ENCODE measurements at regions not wholly inside any gene's neighbourhood (a gene's known extent, or its start where the extent isn't known, plus 50 kb on each side); places are given as distances from the start of the nearest gene placed in this dataset.
"Not testable (repeated sequence)": the region's sequence is repeated elsewhere in the genome, so short reads cannot be mapped to it uniquely, and the experiment has no call there.

DNA sequence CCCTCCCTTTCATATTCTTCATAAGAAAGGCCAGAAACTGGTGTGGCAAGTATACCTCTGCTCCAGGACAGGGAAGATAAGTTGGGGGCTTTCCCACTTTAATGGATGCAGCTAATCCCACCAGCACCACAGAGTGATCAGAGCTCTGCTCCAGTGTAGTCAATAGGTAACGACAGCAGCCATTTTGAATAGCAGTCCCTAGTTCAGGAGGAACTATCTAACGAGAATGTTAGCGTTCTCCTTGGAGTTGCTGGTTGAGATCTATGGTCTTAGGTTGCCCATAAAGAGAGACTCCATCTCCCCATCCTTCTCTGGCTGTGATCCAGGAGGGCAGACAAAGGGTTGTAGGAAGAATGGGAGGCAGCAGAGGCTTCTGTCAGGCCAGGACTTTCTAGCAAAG lies 64.0 kb upstream of the CCDC90B start:
- Histone ChIP-seq H3K9me3 (no peaks in the 10 kb centered on the region), H3K36me3 (ENCODE audit: control insufficient read depth in 2 of 2, extremely low read depth in 1 of 2, insufficient read depth in 1 of 2, low read length in 1 of 2) (no peaks in the 10 kb centered on the region), H3K4me1 (ENCODE audit: control insufficient read depth in 1 of 2, extremely low read depth in 1 of 2, insufficient read depth in 2 of 2, low read length in 2 of 2) (no peaks in the 10 kb centered on the region), H3K4me3 (ENCODE audit: control insufficient read depth in 1 of 2, extremely low read depth in 1 of 2, low read length in 1 of 2) (no peak overlapping the region), H3K27me3 (replicated peaks in 1 of 2; ENCODE audit: control insufficient read depth in 2 of 2, extremely low read depth in 1 of 2, insufficient read depth in 2 of 2, low read length in 1 of 2) (no peaks in the 10 kb centered on the region), H3K27ac (ENCODE audit: low read length) (no peak overlapping the region)
- Mint-ChIP-seq H3K4me3 (no peak overlapping the region), H3K27ac (no peak overlapping the region), H3K27me3 (peaks cover 0 to 5% of the 10 kb centered on the region in 2 donors), H3K9me3 (peaks cover 4% of the 10 kb centered on the region in 3 donors), H3K36me3 (no peaks in the 10 kb centered on the region), H3K4me1 (no peaks in the 10 kb centered on the region)
- WGBS (ENCODE audit: insufficient coverage), result no CpG with 5 or more reads among the region's 3 CpGs
- POLR2A ChIA-PET, result no interaction called here
- DNase-seq (no peak), ATAC-seq (replicated peaks in 1 of 4) (no peak)
- CTCF ChIA-PET, result no interaction called here

DNA sequence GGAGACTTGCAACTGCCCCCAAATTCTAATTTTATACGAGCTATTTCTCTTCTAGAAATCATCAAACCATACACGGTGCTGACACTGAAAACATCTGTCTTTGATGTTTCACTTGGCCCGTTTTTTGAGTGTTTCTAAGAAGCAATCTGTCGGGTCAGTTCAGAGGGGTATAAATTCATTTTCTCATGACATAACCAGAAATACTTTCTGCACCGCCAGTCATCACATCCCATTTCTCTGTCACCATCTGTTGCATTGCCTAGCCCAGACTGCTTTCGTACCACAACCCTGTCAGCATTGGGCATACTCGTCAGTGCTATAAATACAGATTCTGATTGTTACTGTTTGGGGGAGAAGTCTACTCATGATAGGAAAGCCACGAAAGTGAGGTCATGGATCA lies 63.1 kb upstream of the CCDC90B start:
- POLR2A ChIA-PET, result no interaction called here
- no peak for ATAC-seq (replicated peaks in 1 of 4)
- no peaks in the 10 kb centered on the region for H3K4me1 ChIP-seq (ENCODE audit: control insufficient read depth in 1 of 2, extremely low read depth in 1 of 2, insufficient read depth in 2 of 2, low read length in 2 of 2)
- no peaks in the 10 kb centered on the region for H3K36me3 ChIP-seq (ENCODE audit: control insufficient read depth in 2 of 2, extremely low read depth in 1 of 2, insufficient read depth in 1 of 2, low read length in 1 of 2)
- no peaks in the 10 kb centered on the region for H3K4me1 Mint-ChIP-seq
- H3K27me3 ChIP-seq (replicated peaks in 1 of 2; ENCODE audit: control insufficient read depth in 2 of 2, extremely low read depth in 1 of 2, insufficient read depth in 2 of 2, low read length in 1 of 2), result no peaks in the 10 kb centered on the region
- H3K9me3 ChIP-seq, result no peaks in the 10 kb centered on the region
- CTCF ChIA-PET, result no interaction called here
- no peak overlapping the region for H3K4me3 ChIP-seq (ENCODE audit: control insufficient read depth in 1 of 2, extremely low read depth in 1 of 2, low read length in 1 of 2)
- H3K4me3 Mint-ChIP-seq, result no peak overlapping the region
- no peak for DNase-seq
- H3K9me3 Mint-ChIP-seq, result peaks cover 4% of the 10 kb centered on the region in 3 donors
- peaks cover 3 to 6% of the 10 kb centered on the region in 2 donors for H3K27me3 Mint-ChIP-seq
- H3K27ac ChIP-seq (ENCODE audit: low read length), result no peak overlapping the region
- H3K27ac Mint-ChIP-seq, result no peak overlapping the region
- no CpG with 5 or more reads among the region's 8 CpGs for WGBS (ENCODE audit: insufficient coverage)
- H3K36me3 Mint-ChIP-seq, result no peaks in the 10 kb centered on the region

DNA sequence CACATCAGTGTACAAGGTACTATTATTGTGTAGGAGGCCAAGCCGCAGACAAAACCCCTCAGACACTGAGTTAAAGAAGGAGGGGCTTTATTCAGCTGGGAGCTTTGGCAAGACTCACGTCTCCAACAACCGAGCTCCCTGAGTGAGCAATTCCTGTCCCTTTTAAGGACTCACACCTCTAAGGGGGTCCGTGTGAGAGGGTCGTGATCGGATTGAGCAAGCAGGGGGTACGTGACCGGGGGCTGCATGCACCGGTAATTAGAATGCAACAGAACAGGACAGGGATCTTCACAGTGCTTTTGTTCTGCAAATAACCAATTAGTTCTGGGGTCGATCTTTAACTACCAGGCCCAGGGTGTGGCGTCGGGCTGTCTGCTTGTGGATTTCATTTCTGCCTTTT lies 60.5 kb upstream of the CCDC90B start:
- DNase-seq, POLR2A ChIA-PET: not testable (repeated sequence)
- 80% methylated on average over 9 of the region's 12 CpGs for WGBS (ENCODE audit: insufficient coverage)

DNA sequence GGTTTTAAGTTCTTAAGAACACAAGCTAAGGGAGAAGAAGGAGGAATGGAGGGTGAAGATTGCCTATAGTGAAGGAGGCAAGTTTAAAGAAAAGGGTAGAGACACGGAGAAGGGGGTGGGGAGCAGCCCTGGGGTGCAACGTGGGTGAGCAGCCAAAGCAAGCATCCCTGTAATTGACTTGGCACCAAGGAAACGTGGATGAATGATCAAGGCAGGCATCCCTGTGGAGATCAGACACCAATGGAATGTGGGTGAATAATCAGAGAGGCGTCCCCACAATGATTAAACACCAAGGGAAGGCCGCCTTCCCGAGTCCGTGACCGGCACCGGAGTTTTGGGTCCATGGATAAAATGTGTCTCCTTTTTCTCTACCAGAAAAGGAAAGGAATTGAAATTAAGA lies 58.4 kb upstream of the CCDC90B start:
- H3K9me3 Mint-ChIP-seq; ATAC-seq (replicated peaks in 1 of 4); H3K27ac ChIP-seq (ENCODE audit: low read length); CTCF ChIA-PET; H3K27ac Mint-ChIP-seq; H3K4me1 Mint-ChIP-seq; H3K9me3 ChIP-seq; H3K36me3 ChIP-seq (ENCODE audit: control insufficient read depth in 2 of 2, extremely low read depth in 1 of 2, insufficient read depth in 1 of 2, low read length in 1 of 2); H3K36me3 Mint-ChIP-seq; H3K4me3 ChIP-seq (ENCODE audit: control insufficient read depth in 1 of 2, extremely low read depth in 1 of 2, low read length in 1 of 2); H3K4me3 Mint-ChIP-seq; H3K4me1 ChIP-seq (ENCODE audit: control insufficient read depth in 1 of 2, extremely low read depth in 1 of 2, insufficient read depth in 2 of 2, low read length in 2 of 2); H3K27me3 Mint-ChIP-seq; H3K27me3 ChIP-seq (replicated peaks in 1 of 2; ENCODE audit: control insufficient read depth in 2 of 2, extremely low read depth in 1 of 2, insufficient read depth in 2 of 2, low read length in 1 of 2); POLR2A ChIA-PET; DNase-seq: not testable (repeated sequence)
- WGBS (ENCODE audit: insufficient coverage), result 58% methylated on average over 2 of the region's 9 CpGs

More for the DNA sequence above, 60.5 kb upstream of the CCDC90B start:
- H3K4me1 ChIP-seq (ENCODE audit: control insufficient read depth in 1 of 2, extremely low read depth in 1 of 2, insufficient read depth in 2 of 2, low read length in 2 of 2); CTCF ChIA-PET; H3K36me3 Mint-ChIP-seq; H3K27ac ChIP-seq (ENCODE audit: low read length); H3K36me3 ChIP-seq (ENCODE audit: control insufficient read depth in 2 of 2, extremely low read depth in 1 of 2, insufficient read depth in 1 of 2, low read length in 1 of 2); H3K9me3 ChIP-seq; H3K27ac Mint-ChIP-seq; H3K4me1 Mint-ChIP-seq; H3K4me3 Mint-ChIP-seq; H3K27me3 ChIP-seq (replicated peaks in 1 of 2; ENCODE audit: control insufficient read depth in 2 of 2, extremely low read depth in 1 of 2, insufficient read depth in 2 of 2, low read length in 1 of 2); H3K4me3 ChIP-seq (ENCODE audit: control insufficient read depth in 1 of 2, extremely low read depth in 1 of 2, low read length in 1 of 2); ATAC-seq (replicated peaks in 1 of 4); H3K9me3 Mint-ChIP-seq: not testable (repeated sequence)
- peaks cover 6 to 12% of the 10 kb centered on the region in 2 donors for H3K27me3 Mint-ChIP-seq

DNA sequence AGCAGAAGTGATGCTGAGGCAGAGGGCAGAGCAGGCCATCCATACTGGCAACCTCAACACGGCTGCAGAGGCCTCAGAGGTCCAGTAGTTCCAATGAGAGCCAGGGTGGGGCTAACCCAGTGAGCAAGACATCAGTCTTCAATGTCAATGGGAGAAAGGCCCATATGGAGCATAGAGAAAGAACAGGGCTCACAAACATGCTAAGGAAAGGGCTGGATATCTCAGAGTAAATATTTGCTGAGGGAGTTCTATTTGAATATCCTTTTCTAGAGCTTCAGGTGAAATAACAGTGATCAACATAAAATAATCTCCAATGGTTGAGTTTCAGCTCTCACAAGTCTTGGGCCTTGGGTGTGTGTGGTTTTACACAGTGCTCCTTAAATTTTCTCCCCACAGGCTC lies 50.8 kb upstream of the CCDC90B start:
- Histone ChIP-seq H3K4me3 (ENCODE audit: control insufficient read depth in 1 of 2, extremely low read depth in 1 of 2, low read length in 1 of 2) (no peak overlapping the region), H3K36me3 (ENCODE audit: control insufficient read depth in 2 of 2, extremely low read depth in 1 of 2, insufficient read depth in 1 of 2, low read length in 1 of 2) (no peaks in the 10 kb centered on the region), H3K9me3 (no peaks in the 10 kb centered on the region), H3K4me1 (ENCODE audit: control insufficient read depth in 1 of 2, extremely low read depth in 1 of 2, insufficient read depth in 2 of 2, low read length in 2 of 2) (no peaks in the 10 kb centered on the region), H3K27me3 (replicated peaks in 1 of 2; ENCODE audit: control insufficient read depth in 2 of 2, extremely low read depth in 1 of 2, insufficient read depth in 2 of 2, low read length in 1 of 2) (no peaks in the 10 kb centered on the region), H3K27ac (ENCODE audit: low read length) (no peak overlapping the region)
- no peaks in the 10 kb centered on the region for H3K36me3 Mint-ChIP-seq
- H3K27ac Mint-ChIP-seq, result no peak overlapping the region
- no peaks in the 10 kb centered on the region for H3K9me3 Mint-ChIP-seq
- WGBS (ENCODE audit: insufficient coverage), result no CpG with 5 or more reads among the region's 1 CpG
- DNase-seq (no peak), ATAC-seq (replicated peaks in 1 of 4) (no peak)
- H3K4me1 Mint-ChIP-seq, result peaks cover 0 to 3% (median 0%) of the 10 kb centered on the region in 3 donors
- ChIA-PET POLR2A (no interaction called here), CTCF (no interaction called here)
- peaks cover 0 to 4% of the 10 kb centered on the region in 2 donors for H3K27me3 Mint-ChIP-seq
- H3K4me3 Mint-ChIP-seq, result no peak overlapping the region
